CD14-positive monocyte (primary cell): ENCODE measurements at regions not wholly inside any gene's neighbourhood (a gene's known extent, or its start where the extent isn't known, plus 50 kb on each side); places are given as distances from the start of the nearest gene placed in this dataset.

Experiments
- DNase-seq, 3 donors: peaks; one replicate each; pipeline ENCODE4 v3.0.0-alpha.2; 2011 to 2022
- H2AFZ ChIP-seq: 2 replicates; pipeline ENCODE4 v1.6.0; 2012; ENCODE audit warnings: mild to moderate bottlenecking, low read depth, low read length, inconsistent platforms; ENCODE audit not compliant: insufficient read depth, poor library complexity, severe bottlenecking
- H3K27ac ChIP-seq, 2 donors: 1 replicate in 1 of 2; 2 replicates in 1 of 2; pipeline ENCODE4 v1.5.1; 2012 to 2013; ENCODE audit warnings: low read length in 2 of 2, control low read depth in 1 of 2, inconsistent platforms in 1 of 2, low read depth in 1 of 2, mild to moderate bottlenecking in 1 of 2
- H3K27me3 ChIP-seq, 2 donors: one replicate each; pipeline versions ENCODE4 v1.6.0 to v1.6.1; 2011 to 2013; ENCODE audit warnings: low read length in 2 of 2; ENCODE audit not compliant: control insufficient read depth in 2 of 2, insufficient read depth in 2 of 2
- H3K36me3 ChIP-seq, 2 donors: replicated peaks in 1 of 2; 1 replicate in 1 of 2; 2 replicates in 1 of 2; pipeline versions ENCODE4 v1.5.1 to v1.6.1; 2012 to 2013; ENCODE audit warnings: low read length in 2 of 2, control low read depth in 1 of 2, inconsistent platforms in 1 of 2, mild to moderate bottlenecking in 1 of 2; ENCODE audit not compliant: insufficient read depth in 2 of 2, control insufficient read depth in 1 of 2
- H3K4me1 ChIP-seq, 2 donors: 1 replicate in 1 of 2; 2 replicates in 1 of 2; pipeline versions ENCODE4 v1.5.1 to v1.6.1; 2012 to 2013; ENCODE audit warnings: low read length in 2 of 2, control low read depth in 1 of 2, inconsistent platforms in 1 of 2, mild to moderate bottlenecking in 1 of 2, moderate library complexity in 1 of 2; ENCODE audit not compliant: insufficient read depth in 2 of 2, control insufficient read depth in 1 of 2
- H3K4me2 ChIP-seq: replicated peaks from 2 replicates; pipeline ENCODE3; 2012; ENCODE audit warnings: low read length, moderate library complexity, mild to moderate bottlenecking; ENCODE audit not compliant: poor library complexity, severe bottlenecking; ENCODE audit errors: extremely low read depth
- H3K4me3 ChIP-seq, 3 experiments: fragments of 200-600 bp in 1 of 3; sonication (generic) in 1 of 3; replicated peaks in 1 of 3; 1 replicate in 2 of 3; 2 replicates in 1 of 3; pipeline ENCODE4 v1.5.1; 2011 to 2013; ENCODE audit warnings: low read length in 3 of 3, mild to moderate bottlenecking in 3 of 3, control low read depth in 2 of 3, low read depth in 2 of 3, inconsistent platforms in 1 of 3, moderate library complexity in 1 of 3
- H3K79me2 ChIP-seq: 2 replicates; pipeline ENCODE4 v1.6.0; 2012; ENCODE audit warnings: mild to moderate bottlenecking, control low read depth, inconsistent platforms, low read length, moderate library complexity; ENCODE audit not compliant: insufficient read depth
- H3K9ac ChIP-seq: 2 replicates; pipeline ENCODE4 v1.6.0; 2017; ENCODE audit warnings: low read length, mild to moderate bottlenecking; ENCODE audit not compliant: insufficient read depth, poor library complexity, severe bottlenecking
- H3K9me3 ChIP-seq, 2 donors: replicated peaks in 1 of 2; 1 replicate in 1 of 2; 2 replicates in 1 of 2; pipeline versions ENCODE4 v1.5.1 to v1.6.1; 2012 to 2013; ENCODE audit warnings: low read length in 2 of 2, control low read depth in 1 of 2; ENCODE audit not compliant: control insufficient read depth in 1 of 2, insufficient read depth in 1 of 2
- H4K20me1 ChIP-seq: 2 replicates; pipeline ENCODE4 v1.6.0; 2012; ENCODE audit warnings: mild to moderate bottlenecking, low read length, control low read depth, moderate library complexity; ENCODE audit not compliant: insufficient read depth
- H3K27ac Mint-ChIP-seq, 7 donors: one replicate each; pipeline ENCODE4 v1.8.0; 2020; ENCODE audit warnings: mild to moderate bottlenecking in 7 of 7, mixed read lengths in 7 of 7, moderate library complexity in 6 of 7, inconsistent platforms in 2 of 7
- H3K27me3 Mint-ChIP-seq, 3 donors: one replicate each; pipeline ENCODE4 v1.8.0; 2021 to 2022; ENCODE audit warnings: low read depth in 3 of 3, mild to moderate bottlenecking in 3 of 3, mixed read lengths in 3 of 3, moderate library complexity in 3 of 3, inconsistent platforms in 1 of 3
- H3K36me3 Mint-ChIP-seq, 2 donors: one replicate each; pipeline ENCODE4 v1.8.0; 2020; ENCODE audit warnings: mixed read lengths in 2 of 2, inconsistent platforms in 1 of 2, mild to moderate bottlenecking in 1 of 2
- H3K4me1 Mint-ChIP-seq: one replicate; pipeline ENCODE4 v1.8.0; 2020; ENCODE audit warnings: mild to moderate bottlenecking, mixed read lengths
- H3K4me3 Mint-ChIP-seq, 2 donors: one replicate each; pipeline ENCODE4 v1.8.0; 2020; ENCODE audit warnings: mild to moderate bottlenecking in 2 of 2, mixed read lengths in 2 of 2, moderate library complexity in 1 of 2
- H3K9me3 Mint-ChIP-seq, 7 donors: one replicate each; pipeline ENCODE4 v1.8.0; 2020 to 2022; ENCODE audit warnings: mixed read lengths in 7 of 7, mild to moderate bottlenecking in 6 of 7, moderate library complexity in 6 of 7, inconsistent platforms in 2 of 7
- CTCF ChIP-seq: fragments of 200-600 bp; IDR thresholded peaks from one replicate; pipeline ENCODE4 v1.8.0; 2022; ENCODE audit warnings: antibody characterized with exemption, mild to moderate bottlenecking
- WGBS: methylation state at CpG from one replicate; pipeline ENCODE4 v1.1.5; 2013; ENCODE audit warnings: missing lambda C conversion rate; ENCODE audit not compliant: insufficient coverage; 5-methylcytosine and 5-hydroxymethylcytosine counted together
- intact Hi-C, 2 donors: fragments of 100-400 bp; cut with micrococcal nuclease; formaldehyde crosslinking; loops; one replicate each; pipeline versions ENCODE4 v1.15.0 to v1.15.1; 2023

GRCh38 chr7:50952544-50952943 is 169.8 kb upstream of the GRB10 start:
- TF ChIP-seq CTCF, result no peak
- Histone ChIP-seq H3K4me2 (no peak overlapping the region), H3K27me3 (no peaks in the 10 kb centered on the region), H3K9me3 (peaks cover 5 to 8% of the 10 kb centered on the region in 2 donors), H3K9ac (no peak overlapping the region), H4K20me1 (no peaks in the 10 kb centered on the region), H2AFZ (no peak overlapping the region), H3K27ac (no peak overlapping the region), H3K4me3 (no peak overlapping the region), H3K79me2 (no peaks in the 10 kb centered on the region), H3K36me3 (no peaks in the 10 kb centered on the region), H3K4me1 (no peaks in the 10 kb centered on the region)
- Mint-ChIP-seq H3K27me3 (peaks cover 0 to 3% (median 0%) of the 10 kb centered on the region in 3 donors), H3K36me3 (no peaks in the 10 kb centered on the region), H3K27ac (no peak overlapping the region), H3K4me1 (peaks cover 5% of the 10 kb centered on the region), H3K4me3 (no peak overlapping the region), H3K9me3 (peaks cover 0 to 9% (median 6%) of the 10 kb centered on the region in 7 donors)
- DNase-seq, result no peak
- intact Hi-C loops, result no loop called here
- WGBS, result 100% methylated on average over 1 of the region's 3 CpGs

- Histone ChIP-seq H3K27me3 (no peaks in the 10 kb centered on the region), H4K20me1 (no peaks in the 10 kb centered on the region), H3K27ac (no peak overlapping the region), H3K9ac (no peak overlapping the region), H2AFZ (no peak overlapping the region), H3K9me3 (peaks cover 9 to 12% of the 10 kb centered on the region in 2 donors), H3K36me3 (no peaks in the 10 kb centered on the region), H3K4me1 (no peaks in the 10 kb centered on the region), H3K4me2 (no peak overlapping the region), H3K4me3 (no peak overlapping the region), H3K79me2 (no peaks in the 10 kb centered on the region)
- DNase-seq, result no peak
- TF ChIP-seq CTCF, result no peak
- Mint-ChIP-seq H3K4me3 (no peak overlapping the region), H3K36me3 (no peaks in the 10 kb centered on the region), H3K4me1 (peaks cover 5% of the 10 kb centered on the region), H3K9me3 (peaks cover 0 to 11% (median 9%) of the 10 kb centered on the region in 7 donors), H3K27me3 (peaks cover 0 to 3% (median 0%) of the 10 kb centered on the region in 3 donors), H3K27ac (no peak overlapping the region)
- intact Hi-C loops, result no loop called here
- WGBS, result 86% methylated on average over 1 of the region's 1 CpG
These were observed 169.4 kb upstream of the GRB10 start for GRCh38 chr7:50952120-50952519.
